ENCODE measurements at regions not wholly inside any gene's neighbourhood (a gene's known extent, or its start where the extent isn't known, plus 50 kb on each side); places are given as distances from the start of the nearest gene placed in this dataset.

DNA sequence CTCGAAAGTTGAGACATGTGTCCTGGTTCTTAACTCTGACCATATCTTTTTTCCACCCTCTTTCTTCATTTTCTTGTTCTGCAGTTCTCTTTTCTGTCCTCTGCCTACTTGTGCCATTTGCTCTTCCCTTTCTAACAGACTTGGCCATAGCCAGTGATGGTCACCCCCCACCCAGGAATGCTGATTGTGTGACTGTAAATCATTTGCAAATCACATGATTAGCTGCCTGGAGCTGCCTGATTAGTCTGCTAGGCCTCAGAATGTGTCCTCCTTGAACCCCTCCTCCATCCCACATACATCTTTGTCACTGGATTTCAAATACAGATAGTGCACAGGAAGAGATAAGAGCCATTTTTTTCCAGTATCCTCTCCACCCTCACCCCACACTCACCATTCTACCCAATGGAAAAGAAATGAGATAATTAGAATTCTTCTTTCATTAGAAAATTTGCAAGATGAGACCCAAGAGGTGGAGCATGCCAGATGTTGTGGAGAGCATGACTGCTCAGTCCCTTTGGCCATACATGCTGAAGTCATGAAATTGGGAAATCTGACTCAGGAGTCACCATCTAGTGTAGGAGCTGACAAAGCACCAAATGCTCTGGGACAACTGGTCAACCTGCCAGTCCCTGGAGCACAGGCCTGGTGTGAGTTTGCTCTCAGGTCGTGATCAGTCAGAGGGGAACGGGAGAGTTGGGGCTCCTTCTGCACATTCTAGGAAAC, 538.2 kb downstream of the CCDC171 start:
- Histone ChIP-seq H3K79me2 (ENCODE audit: control insufficient read depth, insufficient read depth, low read length) (no peaks in the 10 kb centered on the region), H3K36me3 (ENCODE audit: control insufficient read depth, insufficient read depth, low read length) (no peaks in the 10 kb centered on the region), H3K9ac (ENCODE audit: insufficient read depth, low read length) (no peak overlapping the region), H2AFZ (ENCODE audit: low read length) (no peak overlapping the region), H3K27ac (ENCODE audit: insufficient read depth, low read length) (no peak overlapping the region), H3K4me2 (ENCODE audit: extremely low read depth, insufficient read depth, low read length) (no peak overlapping the region), H3K9me3 (ENCODE audit: control insufficient read depth, insufficient read depth, low read depth, low read length) (no peaks in the 10 kb centered on the region), H3K4me1 (ENCODE audit: control insufficient read depth, extremely low read depth, insufficient read depth, low read length) (no peaks in the 10 kb centered on the region), H4K20me1 (ENCODE audit: control insufficient read depth, extremely low read depth, insufficient read depth, low read length) (no peaks in the 10 kb centered on the region), H3K27me3 (ENCODE audit: control insufficient read depth, insufficient read depth, low read length) (no peaks in the 10 kb centered on the region), H3K4me3 (replicated peaks in 1 of 4; ENCODE audit: control extremely low read depth in 1 of 4, insufficient read depth in 1 of 4, low read depth in 3 of 4, low read length in 4 of 4) (no peak overlapping the region)
- peak; percentile 46 to 53 for DNase-seq (ENCODE audit: low read depth in 2 of 2)
- TF ChIP-seq EZH2 (IDR thresholded peaks at IDR 0.05; ENCODE audit: low read length, missing control alignments): no peak
- TF ChIP-seq, protein P1, sequence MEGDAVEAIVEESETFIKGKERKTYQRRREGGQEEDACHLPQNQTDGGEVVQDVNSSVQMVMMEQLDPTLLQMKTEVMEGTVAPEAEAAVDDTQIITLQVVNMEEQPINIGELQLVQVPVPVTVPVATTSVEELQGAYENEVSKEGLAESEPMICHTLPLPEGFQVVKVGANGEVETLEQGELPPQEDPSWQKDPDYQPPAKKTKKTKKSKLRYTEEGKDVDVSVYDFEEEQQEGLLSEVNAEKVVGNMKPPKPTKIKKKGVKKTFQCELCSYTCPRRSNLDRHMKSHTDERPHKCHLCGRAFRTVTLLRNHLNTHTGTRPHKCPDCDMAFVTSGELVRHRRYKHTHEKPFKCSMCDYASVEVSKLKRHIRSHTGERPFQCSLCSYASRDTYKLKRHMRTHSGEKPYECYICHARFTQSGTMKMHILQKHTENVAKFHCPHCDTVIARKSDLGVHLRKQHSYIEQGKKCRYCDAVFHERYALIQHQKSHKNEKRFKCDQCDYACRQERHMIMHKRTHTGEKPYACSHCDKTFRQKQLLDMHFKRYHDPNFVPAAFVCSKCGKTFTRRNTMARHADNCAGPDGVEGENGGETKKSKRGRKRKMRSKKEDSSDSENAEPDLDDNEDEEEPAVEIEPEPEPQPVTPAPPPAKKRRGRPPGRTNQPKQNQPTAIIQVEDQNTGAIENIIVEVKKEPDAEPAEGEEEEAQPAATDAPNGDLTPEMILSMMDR (conservative IDR thresholded peaks at IDR 0.05 in 1 of 2, IDR thresholded peaks at IDR 0.05 in 1 of 2; ENCODE audit: low read depth in 1 of 2, low read length in 2 of 2): no peak

DNA sequence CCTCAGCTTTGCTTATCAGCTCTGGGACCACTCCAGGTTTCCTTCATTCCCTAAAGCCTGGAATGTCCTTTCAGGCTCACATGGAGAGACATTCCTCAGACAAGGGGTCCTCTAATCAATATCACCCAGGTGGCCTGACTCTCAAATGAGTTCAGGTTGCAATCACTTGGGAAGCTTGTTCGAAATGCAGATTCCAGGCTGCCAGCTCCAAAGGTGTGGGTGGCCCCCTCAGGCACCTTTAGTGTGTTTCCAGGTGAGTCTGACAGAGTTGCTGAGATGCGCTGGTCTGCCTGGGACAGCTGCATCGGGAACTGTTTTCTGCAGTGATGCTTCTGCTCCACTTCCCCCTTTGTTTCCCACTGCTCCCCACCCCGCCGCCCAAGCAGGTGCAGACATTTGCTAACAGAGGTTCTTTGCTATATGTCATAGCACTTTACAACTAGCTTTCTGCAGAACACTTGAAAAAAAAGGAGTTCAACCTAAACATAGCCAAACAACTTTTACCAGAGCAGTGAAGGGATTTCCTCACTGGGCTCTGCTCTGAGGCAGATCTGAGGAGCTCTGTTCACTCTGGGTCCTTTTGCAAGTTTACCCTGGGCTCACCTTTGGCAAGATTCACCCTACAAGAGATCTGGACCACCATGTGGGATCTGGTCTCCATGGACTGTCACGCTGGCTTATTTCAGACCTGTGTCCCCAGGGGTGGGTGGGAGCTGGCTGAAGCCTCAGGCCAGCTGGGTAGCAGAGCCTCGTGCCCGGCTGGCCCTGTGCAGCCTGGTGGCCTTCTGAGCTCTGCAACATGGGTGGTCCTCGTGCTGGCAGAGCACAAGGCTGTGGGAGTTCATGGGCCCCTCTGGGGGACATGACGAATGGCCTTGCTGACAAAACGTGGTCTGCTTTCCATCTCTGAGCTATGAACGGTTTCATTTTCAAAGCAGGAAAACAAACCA, 539.6 kb downstream of the CCDC171 start:
- DNase-seq (ENCODE audit: low read depth in 2 of 2): no peak
- peak overlapping the region; percentile 67 for H2AFZ ChIP-seq (ENCODE audit: low read length)
- TF ChIP-seq EZH2 (IDR thresholded peaks at IDR 0.05; ENCODE audit: low read length, missing control alignments): no peak
- TF ChIP-seq, protein P1 (conservative IDR thresholded peaks at IDR 0.05 in 1 of 2, IDR thresholded peaks at IDR 0.05 in 1 of 2; ENCODE audit: low read depth in 1 of 2, low read length in 2 of 2): no peak

DNA sequence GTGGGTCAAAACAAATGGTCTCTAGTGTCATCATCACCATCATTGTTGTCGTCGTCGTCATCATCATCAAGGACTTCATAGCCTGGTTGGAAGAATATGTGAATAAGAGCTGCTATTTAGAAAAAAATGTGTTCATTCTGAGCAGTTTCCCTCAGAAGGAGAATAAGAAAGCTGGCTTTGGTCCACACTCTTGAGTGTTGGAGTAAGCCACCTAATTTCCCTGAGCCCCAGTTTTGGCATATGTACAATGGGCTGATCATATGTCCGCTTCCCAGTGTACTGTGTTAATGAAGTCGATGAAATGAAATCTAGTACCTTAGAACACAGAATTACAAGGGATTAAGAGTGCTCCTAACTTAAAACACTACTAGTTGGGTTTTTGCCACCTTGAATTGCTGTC, 545.5 kb downstream of the CCDC171 start:
- Histone ChIP-seq H3K4me2 (ENCODE audit: extremely low read depth, insufficient read depth, low read length) (no peak overlapping the region), H3K4me1 (ENCODE audit: control insufficient read depth, extremely low read depth, insufficient read depth, low read length) (peaks cover 9% of the 10 kb centered on the region), H3K9ac (ENCODE audit: insufficient read depth, low read length) (no peak overlapping the region), H3K27me3 (ENCODE audit: control insufficient read depth, insufficient read depth, low read length) (no peaks in the 10 kb centered on the region), H3K27ac (ENCODE audit: insufficient read depth, low read length) (no peak overlapping the region), H4K20me1 (ENCODE audit: control insufficient read depth, extremely low read depth, insufficient read depth, low read length) (no peaks in the 10 kb centered on the region), H3K4me3 (replicated peaks in 1 of 4; ENCODE audit: control extremely low read depth in 1 of 4, insufficient read depth in 1 of 4, low read depth in 3 of 4, low read length in 4 of 4) (no peak overlapping the region), H3K36me3 (ENCODE audit: control insufficient read depth, insufficient read depth, low read length) (no peaks in the 10 kb centered on the region), H3K79me2 (ENCODE audit: control insufficient read depth, insufficient read depth, low read length) (no peaks in the 10 kb centered on the region), H2AFZ (ENCODE audit: low read length) (no peak overlapping the region), H3K9me3 (ENCODE audit: control insufficient read depth, insufficient read depth, low read depth, low read length) (no peaks in the 10 kb centered on the region)
- no peak for TF ChIP-seq EZH2 (IDR thresholded peaks at IDR 0.05; ENCODE audit: low read length, missing control alignments)
- TF ChIP-seq, protein P1 (conservative IDR thresholded peaks at IDR 0.05 in 1 of 2, IDR thresholded peaks at IDR 0.05 in 1 of 2; ENCODE audit: low read depth in 1 of 2, low read length in 2 of 2): no peak
- no peak for DNase-seq (ENCODE audit: low read depth in 2 of 2)

More for the DNA sequence above, 539.6 kb downstream of the CCDC171 start:
- peak overlapping the region; percentile 64 for H3K4me2 ChIP-seq (ENCODE audit: extremely low read depth, insufficient read depth, low read length)
- H3K36me3 ChIP-seq (ENCODE audit: control insufficient read depth, insufficient read depth, low read length): no peaks in the 10 kb centered on the region
- no peak overlapping the region for H3K4me3 ChIP-seq (replicated peaks in 1 of 4; ENCODE audit: control extremely low read depth in 1 of 4, insufficient read depth in 1 of 4, low read depth in 3 of 4, low read length in 4 of 4)
- H3K9ac ChIP-seq (ENCODE audit: insufficient read depth, low read length): no peak overlapping the region
- no peaks in the 10 kb centered on the region for H3K9me3 ChIP-seq (ENCODE audit: control insufficient read depth, insufficient read depth, low read depth, low read length)
- no peaks in the 10 kb centered on the region for H3K4me1 ChIP-seq (ENCODE audit: control insufficient read depth, extremely low read depth, insufficient read depth, low read length)
- no peaks in the 10 kb centered on the region for H4K20me1 ChIP-seq (ENCODE audit: control insufficient read depth, extremely low read depth, insufficient read depth, low read length)
- no peak overlapping the region for H3K27ac ChIP-seq (ENCODE audit: insufficient read depth, low read length)
- H3K79me2 ChIP-seq (ENCODE audit: control insufficient read depth, insufficient read depth, low read length): no peaks in the 10 kb centered on the region
- H3K27me3 ChIP-seq (ENCODE audit: control insufficient read depth, insufficient read depth, low read length): no peaks in the 10 kb centered on the region

All from fibroblast of lung (primary cell).